Lung (tissue), 11 donors: ENCODE measurements at regions not wholly inside any gene's neighbourhood (a gene's known extent, or its start where the extent isn't known, plus 50 kb on each side); places are given as distances from the start of the nearest gene placed in this dataset.

Experiments used
- ATAC-seq: fragments of 200-7000 bp; cut with Tn5 transposase; one replicate; pipeline ENCODE4 v1.9.1; 2020; ENCODE audit warnings: moderate number of reproducible peaks; ENCODE audit not compliant: insufficient read depth, low FRiP score
- DNase-seq, 3 donors: peaks; one replicate each; pipeline ENCODE4 v3.0.0-alpha.2; 2013 to 2017
- H3K27ac ChIP-seq, 2 donors: one replicate each; pipeline ENCODE4 v1.5.1; 2013; ENCODE audit warnings: mild to moderate bottlenecking in 2 of 2, moderate library complexity in 2 of 2, control low read depth in 1 of 2, inconsistent platforms in 1 of 2, low read depth in 1 of 2, low read length in 1 of 2
- H3K27me3 ChIP-seq, 3 donors: one replicate each; pipeline ENCODE4 v1.5.1; 2013; ENCODE audit warnings: low read length in 2 of 3; ENCODE audit not compliant: control insufficient read depth in 3 of 3, insufficient read depth in 3 of 3
- H3K36me3 ChIP-seq, 4 donors: one replicate each; pipeline ENCODE4 v1.5.1; 2013; ENCODE audit warnings: low read length in 4 of 4, mild to moderate bottlenecking in 1 of 4, moderate library complexity in 1 of 4; ENCODE audit not compliant: control insufficient read depth in 4 of 4, insufficient read depth in 4 of 4
- H3K4me1 ChIP-seq, 5 donors: one replicate each; pipeline ENCODE4 v1.5.1; 2013; ENCODE audit warnings: low read length in 5 of 5, mild to moderate bottlenecking in 2 of 5, moderate library complexity in 1 of 5; ENCODE audit not compliant: control insufficient read depth in 5 of 5, insufficient read depth in 5 of 5
- H3K4me3 ChIP-seq: one replicate; pipeline ENCODE4 v1.5.1; 2013; ENCODE audit warnings: mild to moderate bottlenecking, control low read depth, moderate library complexity
- H3K9ac ChIP-seq, 2 donors: one replicate each; pipeline ENCODE4 v1.5.1; 2013; ENCODE audit warnings: low read length in 2 of 2, control low read depth in 1 of 2; ENCODE audit not compliant: insufficient read depth in 1 of 2
- H3K9me3 ChIP-seq, 4 donors: one replicate each; pipeline ENCODE4 v1.5.1; 2013; ENCODE audit warnings: low read length in 3 of 4, mild to moderate bottlenecking in 1 of 4, moderate library complexity in 1 of 4; ENCODE audit not compliant: control insufficient read depth in 4 of 4, insufficient read depth in 3 of 4
- WGBS, 2 donors: extraction: QIAGEN DNeasy Blood & Tissue Kit; methylation state at CpG; one replicate each; pipeline ENCODE4 v1.1.7; 2013; 5-methylcytosine and 5-hydroxymethylcytosine counted together
- TF ChIP-seq, protein P1 (sequence below): IDR thresholded peaks from 2 replicates; pipeline ENCODE4 v1.5.1; 2012; ENCODE audit warnings: mild to moderate bottlenecking; ENCODE audit errors: control extremely low read depth, extremely low read depth
- donor health status: control.
- donor health status: control.
- donor health status: Bipolar disorder and iron deficiency.
- donor health status: healthy.
- donor health status: DM: yes; HTN: yes; CAD: no.

DNA sequence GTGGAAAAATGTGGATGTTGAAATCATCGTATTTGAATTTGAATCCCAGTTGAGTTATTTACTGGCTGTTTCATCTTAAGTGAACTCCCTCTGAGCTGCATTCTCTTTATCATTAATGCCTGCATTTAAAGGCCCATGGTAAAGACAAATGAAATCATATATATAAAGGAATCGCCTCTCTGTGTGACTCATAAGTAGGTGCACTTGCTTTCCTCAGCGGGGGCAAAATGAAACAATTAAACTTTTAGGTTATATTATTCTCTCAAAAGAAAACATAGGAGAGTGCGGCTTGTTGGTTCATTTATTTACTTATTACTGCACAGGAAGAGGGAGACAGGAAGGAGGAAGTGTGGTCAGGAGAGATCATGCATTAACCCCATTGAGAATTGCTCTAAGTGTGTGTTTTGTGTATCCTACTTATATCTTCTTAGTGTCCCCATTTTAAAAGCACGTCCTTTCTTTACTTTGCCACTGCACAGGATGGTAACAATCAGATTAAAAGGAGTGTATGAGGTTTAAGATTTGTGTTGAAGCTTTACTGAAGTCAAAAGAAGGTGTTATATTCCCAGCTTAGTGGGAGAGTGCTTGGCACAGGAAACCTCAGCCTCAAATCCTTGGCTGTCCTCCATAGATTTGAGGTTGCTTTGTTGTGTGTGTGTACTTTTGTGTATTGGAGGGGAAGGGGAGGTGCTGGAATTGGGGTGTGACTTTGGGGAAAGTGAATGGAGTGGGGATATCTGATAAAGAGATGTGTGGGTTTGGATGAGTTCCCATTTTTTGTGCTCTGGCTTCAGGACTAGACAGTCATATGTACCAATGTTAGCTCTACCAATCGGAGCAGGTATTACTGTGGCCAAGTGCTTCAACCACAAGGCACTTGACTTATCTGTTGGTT lies 595.8 kb upstream of the NR2F2 start:
- no peaks in the 10 kb centered on the region for H3K9me3 ChIP-seq
- H3K4me3 ChIP-seq, result no peak overlapping the region
- 31 to 46% methylated on average over 6 of the region's 6 CpGs for WGBS, 2 donors
- H3K27me3 ChIP-seq, result no peaks in the 10 kb centered on the region
- ATAC-seq, result no peak
- no peak overlapping the region for H3K9ac ChIP-seq
- DNase-seq, result no peak
- no peaks in the 10 kb centered on the region for H3K4me1 ChIP-seq
- TF ChIP-seq, protein P1, sequence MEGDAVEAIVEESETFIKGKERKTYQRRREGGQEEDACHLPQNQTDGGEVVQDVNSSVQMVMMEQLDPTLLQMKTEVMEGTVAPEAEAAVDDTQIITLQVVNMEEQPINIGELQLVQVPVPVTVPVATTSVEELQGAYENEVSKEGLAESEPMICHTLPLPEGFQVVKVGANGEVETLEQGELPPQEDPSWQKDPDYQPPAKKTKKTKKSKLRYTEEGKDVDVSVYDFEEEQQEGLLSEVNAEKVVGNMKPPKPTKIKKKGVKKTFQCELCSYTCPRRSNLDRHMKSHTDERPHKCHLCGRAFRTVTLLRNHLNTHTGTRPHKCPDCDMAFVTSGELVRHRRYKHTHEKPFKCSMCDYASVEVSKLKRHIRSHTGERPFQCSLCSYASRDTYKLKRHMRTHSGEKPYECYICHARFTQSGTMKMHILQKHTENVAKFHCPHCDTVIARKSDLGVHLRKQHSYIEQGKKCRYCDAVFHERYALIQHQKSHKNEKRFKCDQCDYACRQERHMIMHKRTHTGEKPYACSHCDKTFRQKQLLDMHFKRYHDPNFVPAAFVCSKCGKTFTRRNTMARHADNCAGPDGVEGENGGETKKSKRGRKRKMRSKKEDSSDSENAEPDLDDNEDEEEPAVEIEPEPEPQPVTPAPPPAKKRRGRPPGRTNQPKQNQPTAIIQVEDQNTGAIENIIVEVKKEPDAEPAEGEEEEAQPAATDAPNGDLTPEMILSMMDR, result no peak
- peak overlapping the region in 1 of 2 donors; percentile 9 for H3K27ac ChIP-seq
- no peaks in the 10 kb centered on the region for H3K36me3 ChIP-seq

- H3K9ac ChIP-seq, result no peak overlapping the region
- ATAC-seq (no peak), DNase-seq (no peak)
- H3K36me3 ChIP-seq, result no peaks in the 10 kb centered on the region
- 87 to 93% methylated on average over 3 of the region's 3 CpGs for WGBS, 2 donors
- H3K4me1 ChIP-seq, result no peaks in the 10 kb centered on the region
- TF ChIP-seq, protein P1, result no peak
- H3K27me3 ChIP-seq, result no peaks in the 10 kb centered on the region
- H3K27ac ChIP-seq, result no peak overlapping the region
- no peaks in the 10 kb centered on the region for H3K9me3 ChIP-seq
- no peak overlapping the region for H3K4me3 ChIP-seq
These were observed 593.4 kb upstream of the NR2F2 start for GRCh38 chr15:95737060-95737459.

- H3K4me1 ChIP-seq, result no peaks in the 10 kb centered on the region
- 79% methylated on average over 5 of the region's 5 CpGs for WGBS, 2 donors
- TF ChIP-seq, protein P1, result no peak
- no peaks in the 10 kb centered on the region for H3K36me3 ChIP-seq
- H3K27ac ChIP-seq, result no peak overlapping the region
- H3K9ac ChIP-seq, result no peak overlapping the region
- DNase-seq, result no peak
- H3K4me3 ChIP-seq, result no peak overlapping the region
- ATAC-seq, result no peak
- no peaks in the 10 kb centered on the region for H3K9me3 ChIP-seq
- no peaks in the 10 kb centered on the region for H3K27me3 ChIP-seq
These were observed 591.4 kb upstream of the NR2F2 start for GRCh38 chr15:95739131-95739530.
